ENCODE measurements at regions not wholly inside any gene's neighbourhood (a gene's known extent, or its start where the extent isn't known, plus 50 kb on each side); places are given as distances from the start of the nearest gene placed in this dataset.

GRCh38 chr1:30376054-30376697 lies 347.2 kb downstream of the MATN1 start:
- DNase-seq (ENCODE audit: insufficient read length, low spot score) = no peak
- TF ChIP-seq CTCF (IDR thresholded peaks at IDR 0.05; ENCODE audit: insufficient read depth, missing control alignments) = no peak

GRCh38 chr1:30375156-30375555 lies 348.2 kb downstream of the MATN1 start:
- no peak for TF ChIP-seq CTCF (IDR thresholded peaks at IDR 0.05; ENCODE audit: insufficient read depth, missing control alignments)
- DNase-seq (ENCODE audit: insufficient read length, low spot score) (no peak), FAIRE-seq (no peak)

More at GRCh38 chr1:30376054-30376697, 347.2 kb downstream of the MATN1 start:
- no peak for FAIRE-seq

GRCh38 chr1:30374400-30375070 lies 348.9 kb downstream of the MATN1 start:
- DNase-seq (ENCODE audit: insufficient read length, low spot score) (no peak), FAIRE-seq (no peak)
- TF ChIP-seq CTCF (IDR thresholded peaks at IDR 0.05; ENCODE audit: insufficient read depth, missing control alignments) = no peak

- no peak for DNase-seq (ENCODE audit: insufficient read length, low spot score)
- no peak for TF ChIP-seq CTCF (IDR thresholded peaks at IDR 0.05; ENCODE audit: insufficient read depth, missing control alignments)
- no peak for FAIRE-seq
Observed at GRCh38 chr1:30373471-30374399, 349.6 kb downstream of the MATN1 start.

- no peak for TF ChIP-seq CTCF (IDR thresholded peaks at IDR 0.05; ENCODE audit: insufficient read depth, missing control alignments)
- DNase-seq (ENCODE audit: insufficient read length, low spot score) = no peak
- FAIRE-seq = no peak
Observed at GRCh38 chr1:30372792-30373433, 350.5 kb downstream of the MATN1 start.

GRCh38 chr1:30371888-30372791 lies 351.2 kb downstream of the MATN1 start:
- no peak for TF ChIP-seq CTCF (IDR thresholded peaks at IDR 0.05; ENCODE audit: insufficient read depth, missing control alignments)
- FAIRE-seq (no peak), DNase-seq (ENCODE audit: insufficient read length, low spot score) (no peak)

All from D721Med (cell line).